ENCODE measurements at regions not wholly inside any gene's neighbourhood (a gene's known extent, or its start where the extent isn't known, plus 50 kb on each side); places are given as distances from the start of the nearest gene placed in this dataset.

DNA sequence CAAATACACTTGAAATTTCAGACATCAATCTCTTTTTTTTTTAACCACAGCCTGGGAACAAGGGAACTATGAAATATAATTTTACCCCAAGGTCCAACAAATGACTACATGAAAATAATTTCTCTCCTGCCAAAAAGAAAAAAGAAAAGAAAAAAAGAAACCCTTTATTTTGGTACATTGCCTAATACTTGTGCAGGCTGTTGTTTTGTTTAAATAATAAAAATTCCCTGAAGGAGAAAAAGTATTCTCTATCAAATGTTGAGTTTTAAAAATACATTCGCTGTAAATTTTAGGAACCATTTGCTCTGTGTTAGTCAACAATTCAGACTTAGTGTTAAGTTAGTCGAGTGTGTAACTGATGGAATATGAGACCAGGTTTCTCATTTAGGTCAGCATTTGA lies 155.4 kb downstream of the PRDM6 start:
- no peak for DNase-seq (ENCODE audit: low read depth in 2 of 2)

All from fibroblast of skin of left quadriceps (primary cell).